ENCODE measurements at regions not wholly inside any gene's neighbourhood (a gene's known extent, or its start where the extent isn't known, plus 50 kb on each side); places are given as distances from the start of the nearest gene placed in this dataset.
"Not testable (repeated sequence)": the region's sequence is repeated elsewhere in the genome, so short reads cannot be mapped to it uniquely, and the experiment has no call there.

- ATAC-seq (replicated peaks in 6 of 8); H3K27ac ChIP-seq; in situ Hi-C loops (cut with MboI; ENCODE audit: low pct_unique_long_range_greater_than_20kb in 2 of 9, low sequenced_read_pairs in 9 of 9, unreplicated experiment in 9 of 9); H3K4me3 ChIP-seq; H3K4me1 ChIP-seq (replicated peaks in 1 of 2): not testable (repeated sequence)
- WGBS, 10 experiments = 8 to 100% (median 80%) methylated on average over 1 to 2 of the region's 2 CpGs; no CpG with 5 or more reads in 1 of the 10 experiments
Measured at GRCh38 chr15:46988055-46988454, 729.2 kb upstream of the SEMA6D start.

DNA sequence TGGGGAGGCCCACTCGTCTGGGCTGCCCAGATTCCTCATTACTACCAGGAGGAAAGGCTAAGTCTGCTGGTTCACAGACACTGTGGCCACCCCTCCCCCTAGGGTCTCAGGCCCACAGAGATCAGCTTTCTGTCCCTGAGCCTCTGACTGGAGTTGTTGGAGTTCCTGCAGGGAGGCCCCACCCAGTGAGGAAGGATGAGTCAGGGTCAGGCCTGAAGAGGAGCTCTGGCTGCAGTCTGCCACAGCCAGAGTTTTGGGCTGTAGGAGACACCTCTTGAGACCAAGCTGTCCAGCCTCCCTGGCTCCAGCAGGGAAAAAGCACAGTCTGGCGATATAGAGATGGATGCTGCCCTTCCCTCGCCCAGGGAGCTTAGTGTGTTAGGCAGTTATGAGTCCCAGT is 720.9 kb upstream of the SEMA6D start:
- in situ Hi-C loops (cut with MboI; ENCODE audit: low pct_unique_long_range_greater_than_20kb in 2 of 9, low sequenced_read_pairs in 9 of 9, unreplicated experiment in 9 of 9) = no loop called here
- Histone ChIP-seq H3K4me3 (no peak overlapping the region), H3K27ac (no peak overlapping the region), H3K4me1 (replicated peaks in 1 of 2) (no peaks in the 10 kb centered on the region)
- peak in 1 of 8 experiments; percentile 63 for ATAC-seq (replicated peaks in 6 of 8)
- WGBS, 10 experiments = 0 to 100% methylated on average over 1 to 2 of the region's 3 CpGs; no CpG with 5 or more reads in 8 of the 10 experiments

GRCh38 chr15:46997501-46997900 is 719.8 kb upstream of the SEMA6D start:
- H3K4me3 ChIP-seq = no peak overlapping the region
- 9 to 100% (median 93%) methylated on average over 1 to 3 of the region's 3 CpGs; no CpG with 5 or more reads in 1 of the 10 experiments for WGBS, 10 experiments
- H3K27ac ChIP-seq = no peak overlapping the region
- ATAC-seq (replicated peaks in 6 of 8) = no peak
- H3K4me1 ChIP-seq (replicated peaks in 1 of 2) = no peaks in the 10 kb centered on the region
- in situ Hi-C loops (cut with MboI; ENCODE audit: low pct_unique_long_range_greater_than_20kb in 2 of 9, low sequenced_read_pairs in 9 of 9, unreplicated experiment in 9 of 9) = no loop called here

DNA sequence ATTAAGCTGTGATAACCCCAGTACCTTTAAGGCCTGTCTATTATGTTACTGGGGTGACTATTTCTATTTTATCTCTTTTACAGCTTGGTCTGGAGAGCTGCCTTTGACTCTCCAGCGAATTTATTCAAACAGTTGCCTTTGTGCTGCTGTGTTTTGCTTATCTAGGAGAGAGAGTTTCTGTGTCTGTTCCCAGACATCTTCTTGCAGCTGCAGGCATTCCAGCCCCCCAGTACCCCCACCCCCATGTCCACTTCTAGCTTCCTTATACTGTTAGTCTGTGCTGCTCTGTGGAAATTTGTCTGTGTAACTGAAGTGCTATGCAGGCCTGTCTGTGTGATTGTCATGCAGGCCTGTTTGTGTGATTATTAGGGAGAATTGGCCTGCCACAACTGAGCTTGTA is 713.7 kb upstream of the SEMA6D start:
- H3K4me3 ChIP-seq = no peak overlapping the region
- peak in 1 of 8 experiments; percentile 39 for ATAC-seq (replicated peaks in 6 of 8)
- WGBS, 10 experiments = 0% methylated on average over 1 of the region's 1 CpG; no CpG with 5 or more reads in 8 of the 10 experiments
- in situ Hi-C loops (cut with MboI; ENCODE audit: low pct_unique_long_range_greater_than_20kb in 2 of 9, low sequenced_read_pairs in 9 of 9, unreplicated experiment in 9 of 9) = no loop called here
- H3K27ac ChIP-seq = no peak overlapping the region
- H3K4me1 ChIP-seq (replicated peaks in 1 of 2) = no peaks in the 10 kb centered on the region

DNA sequence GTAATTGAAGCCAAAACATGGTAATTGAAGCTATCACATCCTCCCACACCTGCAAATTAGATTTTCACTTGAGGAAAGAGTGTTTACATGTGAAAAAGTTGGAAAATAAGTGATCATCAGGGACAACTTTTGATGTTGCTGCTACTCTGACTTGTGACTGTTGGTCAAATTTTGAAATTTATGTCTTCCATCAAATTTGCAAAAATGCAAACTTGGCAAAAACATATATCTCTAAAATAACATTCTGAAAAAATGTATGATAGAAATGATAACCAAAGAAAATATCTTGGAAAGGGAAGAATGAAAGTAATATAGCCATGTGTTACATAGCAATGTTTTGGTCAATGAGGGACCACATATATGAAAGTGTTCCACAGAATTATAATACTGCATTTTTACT is 703.9 kb upstream of the SEMA6D start:
- ATAC-seq (replicated peaks in 6 of 8) = no peak
- Histone ChIP-seq H3K27ac (no peak overlapping the region), H3K4me3 (no peak overlapping the region), H3K4me1 (replicated peaks in 1 of 2) (no peaks in the 10 kb centered on the region)
- in situ Hi-C loops (cut with MboI; ENCODE audit: low pct_unique_long_range_greater_than_20kb in 2 of 9, low sequenced_read_pairs in 9 of 9, unreplicated experiment in 9 of 9) = no loop called here

GRCh38 chr15:47027322-47027946 is 689.9 kb upstream of the SEMA6D start:
- no peak overlapping the region for H3K4me3 ChIP-seq
- 0 to 86% (median 76%) methylated on average over 1 to 4 of the region's 5 CpGs; no CpG with 5 or more reads in 3 of the 10 experiments for WGBS, 10 experiments
- in situ Hi-C loops (cut with MboI; ENCODE audit: low pct_unique_long_range_greater_than_20kb in 2 of 9, low sequenced_read_pairs in 9 of 9, unreplicated experiment in 9 of 9) = no loop called here
- H3K27ac ChIP-seq = no peak overlapping the region
- ATAC-seq (replicated peaks in 6 of 8) = peak in 1 of 8 experiments; percentile 26
- H3K4me1 ChIP-seq (replicated peaks in 1 of 2) = no peaks in the 10 kb centered on the region

- Histone ChIP-seq H3K27ac (no peak overlapping the region), H3K4me3 (no peak overlapping the region), H3K4me1 (replicated peaks in 1 of 2) (peaks cover 0 to 15% of the 10 kb centered on the region in 2 donors)
- in situ Hi-C loops (cut with MboI; ENCODE audit: low pct_unique_long_range_greater_than_20kb in 2 of 9, low sequenced_read_pairs in 9 of 9, unreplicated experiment in 9 of 9) = no loop called here
- WGBS, 10 experiments = 0 to 83% (median 63%) methylated on average over 1 to 2 of the region's 2 CpGs; no CpG with 5 or more reads in 1 of the 10 experiments
- ATAC-seq (replicated peaks in 6 of 8) = peak in 4 of 8 experiments; percentile 31 to 83 (median 68)
Measured at GRCh38 chr15:47035475-47036406, 681.6 kb upstream of the SEMA6D start.

- WGBS, 10 experiments = 0 to 67% (median 35%) methylated on average over 1 of the region's 1 CpG; no CpG with 5 or more reads in 4 of the 10 experiments
- no peak overlapping the region for H3K27ac ChIP-seq
- H3K4me1 ChIP-seq (replicated peaks in 1 of 2) = peaks cover 0 to 15% of the 10 kb centered on the region in 2 donors
- in situ Hi-C loops (cut with MboI; ENCODE audit: low pct_unique_long_range_greater_than_20kb in 2 of 9, low sequenced_read_pairs in 9 of 9, unreplicated experiment in 9 of 9) = no loop called here
- H3K4me3 ChIP-seq = no peak overlapping the region
- ATAC-seq (replicated peaks in 6 of 8) = no peak
Measured at GRCh38 chr15:47037003-47037402, 680.3 kb upstream of the SEMA6D start.

GRCh38 chr15:47039225-47039624 is 678.1 kb upstream of the SEMA6D start:
- 0 to 100% (median 50%) methylated on average over 1 of the region's 1 CpG; no CpG with 5 or more reads in 1 of the 10 experiments for WGBS, 10 experiments
- in situ Hi-C loops (cut with MboI; ENCODE audit: low pct_unique_long_range_greater_than_20kb in 2 of 9, low sequenced_read_pairs in 9 of 9, unreplicated experiment in 9 of 9) = no loop called here
- peaks cover 0 to 15% of the 10 kb centered on the region in 2 donors for H3K4me1 ChIP-seq (replicated peaks in 1 of 2)
- no peak overlapping the region for H3K4me3 ChIP-seq
- peak in 5 of 8 experiments; percentile 49 to 77 (median 75) for ATAC-seq (replicated peaks in 6 of 8)
- H3K27ac ChIP-seq = no peak overlapping the region

- ATAC-seq (replicated peaks in 6 of 8) = peak in 5 of 8 experiments; percentile 66 to 96 (median 93)
- Histone ChIP-seq H3K4me3 (no peak overlapping the region), H3K27ac (no peak overlapping the region), H3K4me1 (replicated peaks in 1 of 2) (peaks cover 0 to 11% of the 10 kb centered on the region in 2 donors)
- in situ Hi-C loops (cut with MboI; ENCODE audit: low pct_unique_long_range_greater_than_20kb in 2 of 9, low sequenced_read_pairs in 9 of 9, unreplicated experiment in 9 of 9) = no loop called here
- WGBS, 10 experiments = 0 to 86% (median 40%) methylated on average over 1 of the region's 1 CpG; no CpG with 5 or more reads in 5 of the 10 experiments
Measured at GRCh38 chr15:47041301-47041700, 676.0 kb upstream of the SEMA6D start.

- H3K4me1 ChIP-seq (replicated peaks in 1 of 2); ATAC-seq (replicated peaks in 6 of 8); H3K27ac ChIP-seq; H3K4me3 ChIP-seq; in situ Hi-C loops (cut with MboI; ENCODE audit: low pct_unique_long_range_greater_than_20kb in 2 of 9, low sequenced_read_pairs in 9 of 9, unreplicated experiment in 9 of 9): not testable (repeated sequence)
Measured at GRCh38 chr15:47047981-47048380, 669.3 kb upstream of the SEMA6D start.

DNA sequence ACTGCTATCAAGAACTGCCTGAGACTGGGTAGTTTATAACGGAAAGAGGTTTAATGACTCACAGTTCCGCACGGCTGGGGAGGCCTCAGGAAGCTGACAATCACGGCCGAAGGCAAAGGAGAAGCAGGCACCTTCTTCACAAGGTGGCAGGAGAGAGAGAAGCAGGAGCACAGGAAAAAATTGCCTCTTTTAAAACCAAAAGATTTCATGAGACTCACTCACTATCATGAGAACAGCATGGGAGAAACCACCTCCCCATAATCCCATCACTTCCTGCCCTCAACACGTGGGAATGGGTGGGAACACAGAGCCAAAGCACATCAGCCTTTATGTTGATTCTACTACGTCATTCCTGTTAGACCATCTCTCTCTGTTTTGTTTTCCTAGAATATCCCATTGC is 650.9 kb upstream of the SEMA6D start:
- no peaks in the 10 kb centered on the region for H3K4me1 ChIP-seq (replicated peaks in 1 of 2)
- 30 to 100% (median 75%) methylated on average over 2 to 7 of the region's 7 CpGs for WGBS, 10 experiments

DNA sequence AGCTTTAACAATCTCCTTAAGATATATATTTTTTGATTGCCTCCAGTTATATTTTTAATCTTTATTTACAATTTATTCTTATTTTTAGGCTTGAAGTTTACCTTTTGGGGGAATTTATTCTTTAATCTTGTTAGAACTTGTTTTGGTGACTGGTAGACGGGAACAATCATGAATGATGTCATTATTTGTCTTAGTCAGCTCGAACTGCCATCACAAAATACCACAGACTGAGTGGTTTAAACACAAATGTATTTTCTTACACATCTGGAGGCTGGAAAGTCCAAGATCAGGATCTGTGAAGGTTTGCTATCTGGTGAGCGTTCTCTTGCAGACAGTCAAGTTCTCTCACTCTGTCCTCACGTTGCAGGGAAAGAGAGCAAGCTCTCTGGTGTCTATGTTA is 639.5 kb upstream of the SEMA6D start:
- H3K4me3 ChIP-seq; H3K4me1 ChIP-seq (replicated peaks in 1 of 2); in situ Hi-C loops (cut with MboI; ENCODE audit: low pct_unique_long_range_greater_than_20kb in 2 of 9, low sequenced_read_pairs in 9 of 9, unreplicated experiment in 9 of 9); H3K27ac ChIP-seq; ATAC-seq (replicated peaks in 6 of 8): not testable (repeated sequence)
- 0 to 81% (median 37%) methylated on average over 1 to 4 of the region's 4 CpGs; no CpG with 5 or more reads in 2 of the 10 experiments for WGBS, 10 experiments

More for the DNA sequence above, 650.9 kb upstream of the SEMA6D start:
- peak in 3 of 8 experiments; percentile 45 to 74 (median 59) for ATAC-seq (replicated peaks in 6 of 8)
- in situ Hi-C loops (cut with MboI; ENCODE audit: low pct_unique_long_range_greater_than_20kb in 2 of 9, low sequenced_read_pairs in 9 of 9, unreplicated experiment in 9 of 9) = no loop called here
- H3K27ac ChIP-seq = no peak overlapping the region
- H3K4me3 ChIP-seq = no peak overlapping the region

Measured in motor neuron (in vitro differentiated cells).